Mesendoderm (in vitro differentiated cells): ENCODE measurements at regions not wholly inside any gene's neighbourhood (a gene's known extent, or its start where the extent isn't known, plus 50 kb on each side); places are given as distances from the start of the nearest gene placed in this dataset.
"Not testable (repeated sequence)": the region's sequence is repeated elsewhere in the genome, so short reads cannot be mapped to it uniquely, and the experiment has no call there.

Experiments used
- DNase-seq: peaks from one replicate; pipeline ENCODE4 v3.0.0; 2013
- H2AK5ac ChIP-seq: 2 replicates; pipeline ENCODE4 v1.6.1; 2013; ENCODE audit warnings: low read length, inconsistent platforms
- H2BK120ac ChIP-seq: 2 replicates; pipeline ENCODE4 v1.6.1; 2013; ENCODE audit warnings: low read depth, mild to moderate bottlenecking, low read length, moderate library complexity, mixed read lengths
- H2BK15ac ChIP-seq: replicated peaks from 2 replicates; pipeline ENCODE4 v1.6.1; 2013; ENCODE audit warnings: low read depth, mild to moderate bottlenecking, moderate library complexity
- H2BK5ac ChIP-seq: 2 replicates; pipeline ENCODE4 v1.6.1; 2013; ENCODE audit warnings: low read length, inconsistent platforms
- H3K18ac ChIP-seq: 2 replicates; pipeline ENCODE4 v1.6.1; 2013; ENCODE audit warnings: mild to moderate bottlenecking, low read length, mixed read lengths
- H3K23ac ChIP-seq: one replicate; pipeline ENCODE4 v1.6.1; 2013; ENCODE audit warnings: low read length
- H3K27ac ChIP-seq: 2 replicates; pipeline ENCODE4 v1.5.1; 2013; ENCODE audit warnings: low read depth, mild to moderate bottlenecking, inconsistent platforms, low read length, moderate library complexity
- H3K27me3 ChIP-seq: 2 replicates; pipeline ENCODE4 v1.6.1; 2013; ENCODE audit warnings: low read length, control low read depth, mild to moderate bottlenecking, inconsistent platforms; ENCODE audit not compliant: insufficient read depth, poor library complexity
- H3K36me3 ChIP-seq: 2 replicates; pipeline ENCODE4 v1.6.1; 2013; ENCODE audit warnings: low read length, inconsistent platforms; ENCODE audit not compliant: control insufficient read depth, insufficient read depth
- H3K4ac ChIP-seq: one replicate; pipeline ENCODE4 v1.6.1; 2013; ENCODE audit warnings: low read depth, mild to moderate bottlenecking, low read length, moderate library complexity
- H3K4me1 ChIP-seq: 2 replicates; pipeline ENCODE4 v1.6.1; 2013; ENCODE audit warnings: low read depth, low read length, inconsistent platforms; ENCODE audit not compliant: control insufficient read depth
- H3K4me2 ChIP-seq: 2 replicates; pipeline ENCODE4 v1.6.1; 2013; ENCODE audit warnings: low read length
- H3K4me3 ChIP-seq: 2 replicates; pipeline ENCODE4 v1.5.1; 2013; ENCODE audit warnings: mild to moderate bottlenecking, low read length
- H3K56ac ChIP-seq: one replicate; pipeline ENCODE4 v1.6.1; 2013; ENCODE audit warnings: low read length
- H3K79me1 ChIP-seq: 2 replicates; pipeline ENCODE4 v1.6.1; 2013; ENCODE audit warnings: low read length, inconsistent platforms
- H3K79me2 ChIP-seq: 2 replicates; pipeline ENCODE4 v1.6.1; 2013; ENCODE audit warnings: mild to moderate bottlenecking, low read length; ENCODE audit not compliant: control insufficient read depth, insufficient read depth
- H3K9ac ChIP-seq: 2 replicates; pipeline ENCODE4 v1.6.1; 2013; ENCODE audit warnings: low read length, inconsistent platforms
- H4K5ac ChIP-seq: one replicate; pipeline ENCODE4 v1.6.1; 2013; ENCODE audit warnings: low read length
- H4K8ac ChIP-seq: one replicate; pipeline ENCODE4 v1.6.1; 2013; ENCODE audit warnings: low read depth, mild to moderate bottlenecking, control low read depth, low read length, moderate library complexity
- WGBS: extraction: QIAGEN DNeasy Blood & Tissue Kit; methylation state at CpG from one replicate; pipeline ENCODE4 v1.1.7; 2013; ENCODE audit warnings: low lambda C conversion rate, missing lambda C conversion rate; ENCODE audit not compliant: insufficient coverage; ENCODE audit errors: extremely low coverage; 5-methylcytosine and 5-hydroxymethylcytosine counted together

GRCh38 chr14:105944632-105945610 lies 418.5 kb downstream of the TMEM121 start:
- H3K79me1 ChIP-seq: no peaks in the 10 kb centered on the region
- H4K8ac ChIP-seq: no peak overlapping the region
- no peak overlapping the region for H3K18ac ChIP-seq
- no peak overlapping the region for H3K56ac ChIP-seq
- H3K4me2 ChIP-seq: no peak overlapping the region
- H3K9ac ChIP-seq: no peak overlapping the region
- no peak overlapping the region for H3K4me3 ChIP-seq
- H2BK120ac ChIP-seq: no peak overlapping the region
- no peak overlapping the region for H2BK15ac ChIP-seq
- DNase-seq: no peak
- H3K27ac ChIP-seq: no peak overlapping the region
- no peak overlapping the region for H4K5ac ChIP-seq
- no peak overlapping the region for H2BK5ac ChIP-seq
- no peaks in the 10 kb centered on the region for H3K27me3 ChIP-seq
- WGBS: no CpG with 5 or more reads among the region's 30 CpGs
- no peak overlapping the region for H3K23ac ChIP-seq
- no peaks in the 10 kb centered on the region for H3K79me2 ChIP-seq
- H2AK5ac ChIP-seq: no peak overlapping the region
- H3K36me3 ChIP-seq: no peaks in the 10 kb centered on the region
- no peak overlapping the region for H3K4ac ChIP-seq
- H3K4me1 ChIP-seq: no peaks in the 10 kb centered on the region

DNA sequence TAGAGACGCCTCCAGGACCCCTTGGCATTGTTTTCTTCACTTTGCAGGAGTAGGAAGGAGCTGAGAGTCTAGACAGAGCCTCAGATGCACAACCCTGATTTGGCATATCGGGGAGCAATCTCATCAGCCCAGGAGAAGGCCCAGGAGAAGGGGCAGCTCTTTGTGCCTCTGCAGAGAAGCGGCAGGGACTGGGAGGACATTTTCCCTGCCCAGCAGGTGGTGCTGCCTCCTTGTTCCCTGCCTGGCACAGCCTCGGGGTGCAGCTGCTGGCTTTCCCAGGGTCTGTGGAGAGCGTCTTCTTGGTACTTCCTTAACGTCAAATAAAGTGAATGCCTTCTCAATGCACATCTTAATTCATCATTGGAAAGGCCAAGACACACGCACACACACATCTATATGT lies 419.5 kb downstream of the TMEM121 start:
- H2AK5ac ChIP-seq: no peak overlapping the region
- no peak overlapping the region for H3K4ac ChIP-seq
- DNase-seq: no peak
- no peak overlapping the region for H2BK120ac ChIP-seq
- no peaks in the 10 kb centered on the region for H3K79me1 ChIP-seq
- H3K23ac ChIP-seq: no peak overlapping the region
- no peaks in the 10 kb centered on the region for H3K27me3 ChIP-seq
- H3K18ac ChIP-seq: no peak overlapping the region
- H3K4me2 ChIP-seq: no peak overlapping the region
- H3K56ac ChIP-seq: no peak overlapping the region
- no peak overlapping the region for H2BK5ac ChIP-seq
- no peak overlapping the region for H4K5ac ChIP-seq
- H3K4me3 ChIP-seq: no peak overlapping the region
- H3K9ac ChIP-seq: no peak overlapping the region
- no peak overlapping the region for H2BK15ac ChIP-seq
- H3K79me2 ChIP-seq: no peaks in the 10 kb centered on the region
- WGBS: no CpG with 5 or more reads among the region's 7 CpGs
- H3K27ac ChIP-seq: no peak overlapping the region
- H3K36me3 ChIP-seq: no peaks in the 10 kb centered on the region
- H3K4me1 ChIP-seq: no peaks in the 10 kb centered on the region
- no peak overlapping the region for H4K8ac ChIP-seq

GRCh38 chr14:105947599-105947998 lies 421.2 kb downstream of the TMEM121 start:
- no peak overlapping the region for H3K9ac ChIP-seq
- H2BK5ac ChIP-seq: no peak overlapping the region
- no peak overlapping the region for H2BK120ac ChIP-seq
- no peaks in the 10 kb centered on the region for H3K27me3 ChIP-seq
- no peaks in the 10 kb centered on the region for H3K79me1 ChIP-seq
- no peak overlapping the region for H3K23ac ChIP-seq
- H3K79me2 ChIP-seq: no peaks in the 10 kb centered on the region
- no peak overlapping the region for H4K8ac ChIP-seq
- no CpG with 5 or more reads among the region's 4 CpGs for WGBS
- H3K56ac ChIP-seq: no peak overlapping the region
- no peak overlapping the region for H2AK5ac ChIP-seq
- no peak overlapping the region for H3K4me2 ChIP-seq
- H2BK15ac ChIP-seq: no peak overlapping the region
- H3K4me3 ChIP-seq: no peak overlapping the region
- no peak overlapping the region for H3K4ac ChIP-seq
- H3K18ac ChIP-seq: no peak overlapping the region
- no peaks in the 10 kb centered on the region for H3K4me1 ChIP-seq
- DNase-seq: no peak
- no peak overlapping the region for H3K27ac ChIP-seq
- no peak overlapping the region for H4K5ac ChIP-seq
- H3K36me3 ChIP-seq: no peaks in the 10 kb centered on the region

DNA sequence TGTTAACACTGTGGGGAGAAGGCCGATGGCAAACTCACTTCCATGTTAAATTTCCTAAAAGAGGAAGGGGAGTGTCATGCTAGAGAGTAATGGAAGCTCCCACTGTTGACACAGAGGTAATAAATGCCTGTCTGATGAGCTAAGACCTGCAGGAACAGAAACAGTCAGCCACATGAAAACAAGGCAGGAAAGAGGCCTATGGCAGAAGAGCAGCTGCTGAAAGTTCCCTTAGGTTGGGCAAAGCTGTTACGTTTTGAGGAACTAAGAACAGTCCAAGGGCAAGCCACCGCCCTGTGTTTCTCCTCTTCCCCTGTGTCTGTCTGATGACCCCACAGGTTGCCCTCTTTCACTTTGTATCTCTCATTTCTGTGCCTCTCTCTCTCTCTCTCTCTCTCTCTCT lies 422.6 kb downstream of the TMEM121 start:
- H4K5ac ChIP-seq, DNase-seq, H3K4me1 ChIP-seq, H3K79me1 ChIP-seq, H2BK120ac ChIP-seq, H4K8ac ChIP-seq, H3K18ac ChIP-seq, H3K27ac ChIP-seq, H3K79me2 ChIP-seq, H3K4ac ChIP-seq, H3K56ac ChIP-seq, H2BK15ac ChIP-seq, H3K27me3 ChIP-seq, H3K36me3 ChIP-seq, H3K9ac ChIP-seq, H3K23ac ChIP-seq, H3K4me3 ChIP-seq, H2BK5ac ChIP-seq, H2AK5ac ChIP-seq, H3K4me2 ChIP-seq: not testable (repeated sequence)
- WGBS: no CpG with 5 or more reads among the region's 3 CpGs

GRCh38 chr14:105950364-105950892 lies 424.0 kb downstream of the TMEM121 start:
- H3K4ac ChIP-seq, H4K5ac ChIP-seq, H3K79me2 ChIP-seq, H3K4me2 ChIP-seq, H4K8ac ChIP-seq, H3K36me3 ChIP-seq, H3K56ac ChIP-seq, H3K4me1 ChIP-seq, H2BK15ac ChIP-seq, H3K18ac ChIP-seq, H3K9ac ChIP-seq, H3K27ac ChIP-seq, H2BK5ac ChIP-seq, H3K79me1 ChIP-seq, H3K27me3 ChIP-seq, H3K23ac ChIP-seq, DNase-seq, H3K4me3 ChIP-seq, H2AK5ac ChIP-seq, H2BK120ac ChIP-seq: not testable (repeated sequence)
- no CpG with 5 or more reads among the region's 6 CpGs for WGBS
